Left lobe of liver (tissue), 2 donors: ENCODE measurements at regions not wholly inside any gene's neighbourhood (a gene's known extent, or its start where the extent isn't known, plus 50 kb on each side); places are given as distances from the start of the nearest gene placed in this dataset.

ENCODE experiments used
- ATAC-seq: fragments of 200-7000 bp; cut with Tn5 transposase; one replicate; pipeline ENCODE4 v1.9.1; 2020; ENCODE audit warnings: mild to moderate bottlenecking, moderate library complexity
- DNase-seq: peaks from one replicate; pipeline ENCODE4 v3.0.0-alpha.2; 2020; ENCODE audit warnings: low spot score
- donor health status: DM: no; HTN: no; CAD: no; lungs with moderate emphysema.
- donor health status: DM: no; HTN: yes; CAD: no.

DNA sequence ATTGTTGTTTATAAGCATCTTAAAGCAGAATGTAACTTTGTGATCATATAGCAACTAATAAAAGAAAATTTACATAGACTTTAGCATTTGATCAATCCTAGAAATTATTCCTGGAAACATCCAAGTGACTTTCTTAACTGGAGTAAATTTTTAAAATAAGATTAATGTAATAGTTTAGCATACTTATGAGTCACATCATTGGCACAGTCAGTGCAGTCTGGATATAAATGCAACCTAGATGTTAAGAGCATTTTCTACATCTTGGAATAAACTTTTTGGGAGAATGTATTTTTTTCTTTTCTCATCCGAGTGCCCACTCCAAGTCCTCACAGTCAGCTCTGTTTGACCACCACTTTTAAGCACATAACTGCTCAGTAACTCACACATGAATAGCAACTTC, 324.6 kb upstream of the PLSCR5 start:
- DNase-seq (no peak), ATAC-seq (no peak)

DNA sequence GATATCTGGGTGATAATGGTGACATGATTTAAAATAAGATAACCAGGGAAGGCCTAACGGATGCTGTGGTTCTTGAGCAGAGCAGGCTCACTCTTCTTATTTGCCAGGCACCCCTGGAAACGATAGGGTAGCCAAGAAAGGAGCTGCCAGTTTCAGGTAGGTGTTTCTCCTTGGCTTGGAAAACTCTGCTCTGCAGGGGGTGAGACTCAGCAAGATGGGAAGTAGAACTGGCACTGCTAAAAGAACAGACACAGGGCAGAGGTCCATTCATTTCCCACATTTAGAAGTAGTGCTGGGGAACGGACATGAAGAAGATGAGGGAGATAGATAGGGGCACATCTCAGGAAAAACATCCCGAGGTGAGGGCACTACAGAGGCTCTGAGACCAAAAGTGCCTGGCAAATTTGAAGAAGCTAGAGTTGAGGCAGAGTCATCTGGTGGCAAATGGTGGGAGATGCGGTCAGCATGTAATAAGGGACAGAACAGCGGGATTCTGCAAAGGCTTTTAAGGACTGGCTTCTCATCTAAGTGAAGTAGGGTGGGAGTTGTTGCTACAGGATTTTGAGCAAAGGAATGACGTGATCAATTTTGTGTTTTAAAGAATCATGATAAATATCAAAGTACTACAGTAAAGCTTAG, 323.4 kb upstream of the PLSCR5 start:
- no peak for ATAC-seq
- DNase-seq, result no peak

DNA sequence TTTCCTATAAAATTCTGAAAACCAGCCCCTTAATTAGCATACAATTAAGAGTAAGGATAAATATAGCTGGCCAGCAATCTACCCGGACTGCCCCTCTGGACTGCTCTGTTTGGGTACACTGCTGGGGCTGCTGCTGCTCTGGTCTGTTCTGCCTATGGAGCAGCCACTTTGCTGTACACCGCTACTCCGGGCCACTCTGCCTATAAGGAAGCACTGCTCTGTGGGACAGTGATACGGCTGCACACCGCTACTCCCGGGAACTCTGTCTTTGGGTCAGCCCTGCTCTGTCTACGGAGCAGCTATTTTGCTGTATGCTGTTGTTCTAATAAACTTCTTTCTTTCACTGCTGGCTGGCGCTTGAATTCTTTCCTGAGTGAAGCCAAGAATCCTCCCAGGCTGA, 316.5 kb upstream of the PLSCR5 start:
- DNase-seq, result no peak
- ATAC-seq, result no peak

DNA sequence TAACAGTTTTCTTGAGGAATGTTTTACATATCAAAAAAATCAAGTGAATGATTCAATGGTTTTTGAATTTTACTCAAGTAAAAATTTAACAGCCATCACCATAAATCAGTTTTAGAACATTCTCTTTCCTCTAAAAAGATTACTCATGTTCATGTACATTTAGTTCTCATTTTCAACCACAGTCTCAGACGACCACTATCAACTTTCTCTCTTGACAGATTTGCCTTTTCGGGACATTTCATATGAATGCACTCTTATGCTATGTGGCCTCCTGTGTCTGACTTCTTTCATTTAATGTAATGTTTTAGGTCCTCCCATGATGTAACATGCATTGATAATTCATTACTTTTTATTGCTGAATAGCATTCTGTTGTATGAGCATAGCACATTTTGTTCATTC, 309.3 kb upstream of the PLSCR5 start:
- DNase-seq (no peak), ATAC-seq (no peak)

DNA sequence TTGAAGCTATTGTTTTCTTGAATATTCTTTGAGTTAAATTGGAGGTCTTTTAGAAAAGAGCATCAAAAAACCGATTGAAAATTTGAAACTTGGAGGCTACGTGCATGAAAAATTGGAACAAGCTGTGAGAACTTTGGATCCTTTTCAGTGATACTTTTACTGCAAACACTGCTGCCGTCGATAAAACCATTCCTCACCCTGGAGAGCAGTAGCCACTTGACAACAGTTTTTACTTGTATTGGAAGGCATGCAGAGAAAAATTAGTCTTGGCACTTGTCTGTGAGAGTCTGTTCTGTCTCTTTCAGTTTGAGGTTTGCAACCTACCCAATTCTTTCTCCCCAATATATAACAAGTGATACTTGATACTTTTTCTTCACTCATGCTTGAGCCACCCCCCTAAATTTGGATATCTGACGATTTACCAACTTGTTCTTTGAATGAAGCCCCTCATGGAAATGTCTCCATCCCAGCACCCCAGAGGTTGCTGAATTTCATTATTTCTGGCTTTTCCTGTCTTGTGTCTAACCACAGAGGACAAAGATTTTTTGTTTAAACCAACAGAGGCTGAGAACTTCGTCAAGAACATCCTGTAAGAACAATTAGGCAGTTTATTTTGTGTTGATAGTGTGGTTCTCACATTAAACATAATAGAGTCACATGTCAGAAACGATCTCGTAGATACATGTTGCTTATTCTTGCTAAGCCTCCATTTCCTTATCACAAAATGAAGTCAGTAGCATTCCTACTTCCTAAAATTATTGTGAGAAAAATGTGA, 307.3 kb upstream of the PLSCR5 start:
- ATAC-seq (no peak), DNase-seq (no peak)

DNA sequence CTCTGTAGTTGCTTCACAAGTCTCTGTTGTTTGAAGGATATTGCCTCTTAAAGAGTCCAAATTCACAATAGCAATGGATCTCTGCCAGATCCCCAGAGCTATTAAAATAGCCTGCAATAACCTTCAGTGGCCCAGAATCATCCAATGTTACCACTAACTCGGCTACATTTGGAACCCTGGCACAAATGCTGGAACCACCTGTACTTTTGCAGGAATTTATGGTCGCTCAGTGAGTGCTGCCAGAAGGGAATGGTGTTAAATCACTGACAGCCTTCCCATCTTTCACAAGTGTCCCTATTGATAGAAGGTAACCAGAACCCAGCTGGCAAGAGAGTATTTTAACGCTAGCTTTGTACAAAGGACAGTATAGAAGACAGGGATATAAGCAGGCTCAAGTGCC, 298.8 kb upstream of the PLSCR5 start:
- no peak for ATAC-seq

DNA sequence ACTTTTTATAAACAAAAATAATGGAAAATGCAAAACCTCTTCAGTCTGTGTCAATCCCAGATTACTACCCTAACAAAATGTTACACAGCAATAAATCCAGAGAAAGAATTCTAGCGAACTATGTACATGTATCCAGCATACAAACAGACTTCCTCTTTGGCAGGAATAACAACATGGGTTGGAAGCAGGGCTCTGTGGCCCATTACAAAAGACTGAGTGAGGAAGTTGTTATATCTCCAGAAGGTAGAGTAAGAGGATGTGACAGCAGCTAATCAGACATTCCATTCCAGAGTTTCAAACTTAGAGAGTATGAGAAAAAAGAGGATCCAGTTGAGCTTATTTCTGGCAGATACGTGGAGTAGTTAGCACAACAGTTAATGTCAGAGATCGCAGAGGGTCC, 294.0 kb upstream of the PLSCR5 start:
- no peak for ATAC-seq
- no peak for DNase-seq

More for the DNA sequence above, 298.8 kb upstream of the PLSCR5 start:
- DNase-seq, result no peak

DNA sequence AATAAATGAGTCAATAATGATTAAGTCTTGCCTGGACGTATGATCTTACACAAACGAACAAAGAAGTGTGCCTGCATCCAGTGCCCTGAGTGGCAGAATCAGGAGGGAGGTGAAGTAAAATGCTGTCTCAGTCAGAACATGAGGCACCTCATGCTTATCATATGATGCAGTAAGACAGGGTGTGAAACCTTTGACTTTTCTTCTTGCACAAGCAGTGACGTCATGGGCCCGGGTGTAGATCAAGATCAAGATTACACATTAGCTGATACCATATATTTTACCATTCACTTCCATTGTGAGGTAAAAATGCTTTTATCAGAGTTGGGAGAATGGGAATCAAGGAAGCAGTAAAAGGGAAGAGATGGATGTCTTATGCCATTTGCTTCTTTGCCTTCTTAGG, 291.6 kb upstream of the PLSCR5 start:
- no peak for ATAC-seq

DNA sequence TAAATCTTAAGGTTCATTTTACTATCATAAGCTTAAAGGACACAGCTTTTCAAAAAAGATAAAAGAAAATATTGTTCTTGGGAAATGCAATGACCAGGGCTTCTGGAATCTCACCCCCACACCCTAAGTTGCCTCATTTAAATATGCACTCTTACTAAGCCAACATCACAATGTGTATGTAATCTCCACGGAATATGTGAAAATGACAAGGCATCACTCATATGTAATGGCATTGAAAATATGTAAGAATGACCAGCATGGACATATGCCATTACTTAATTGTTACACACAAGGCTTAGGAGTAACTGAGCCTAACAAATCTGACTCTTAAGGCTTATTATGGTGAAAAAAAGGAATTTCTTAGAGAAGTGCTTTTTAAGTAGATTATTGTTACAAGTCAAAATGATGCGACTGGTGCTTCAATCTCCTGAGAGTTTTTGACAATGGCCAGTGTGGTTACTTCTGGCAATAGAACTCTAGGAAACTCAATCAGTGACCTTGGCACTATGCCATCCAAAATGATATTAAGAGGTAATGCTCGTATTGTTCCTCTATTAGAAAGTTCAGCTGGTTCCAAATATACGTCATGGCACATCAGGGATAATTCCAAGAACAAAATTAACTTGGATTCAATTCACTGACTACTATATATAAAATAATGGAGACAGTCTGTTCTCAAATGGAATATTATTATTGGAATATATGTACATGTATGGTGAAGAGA, 290.0 kb upstream of the PLSCR5 start:
- ATAC-seq, result no peak

More for the DNA sequence above, 291.6 kb upstream of the PLSCR5 start:
- no peak for DNase-seq

DNA sequence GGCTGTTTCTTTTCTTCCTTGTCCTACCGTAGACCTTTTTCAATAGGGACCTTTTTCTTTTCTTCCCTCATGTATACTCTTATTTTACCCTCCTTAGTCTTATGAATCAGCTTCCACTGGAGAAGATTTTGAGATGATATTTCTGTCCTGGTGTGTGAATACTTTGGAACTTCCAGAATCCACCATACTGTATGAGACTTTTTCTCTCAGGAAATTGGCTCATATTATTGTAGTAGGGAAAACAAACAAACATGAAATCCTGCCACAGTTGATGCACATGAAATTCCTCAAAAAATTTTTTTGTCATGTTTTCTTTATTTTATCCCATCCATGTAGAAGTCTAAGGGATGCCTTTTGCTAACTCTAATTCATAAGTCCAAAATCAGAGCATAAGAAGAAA, 289.3 kb upstream of the PLSCR5 start:
- ATAC-seq, result no peak
- DNase-seq, result no peak

More for the DNA sequence above, 290.0 kb upstream of the PLSCR5 start:
- no peak for DNase-seq

DNA sequence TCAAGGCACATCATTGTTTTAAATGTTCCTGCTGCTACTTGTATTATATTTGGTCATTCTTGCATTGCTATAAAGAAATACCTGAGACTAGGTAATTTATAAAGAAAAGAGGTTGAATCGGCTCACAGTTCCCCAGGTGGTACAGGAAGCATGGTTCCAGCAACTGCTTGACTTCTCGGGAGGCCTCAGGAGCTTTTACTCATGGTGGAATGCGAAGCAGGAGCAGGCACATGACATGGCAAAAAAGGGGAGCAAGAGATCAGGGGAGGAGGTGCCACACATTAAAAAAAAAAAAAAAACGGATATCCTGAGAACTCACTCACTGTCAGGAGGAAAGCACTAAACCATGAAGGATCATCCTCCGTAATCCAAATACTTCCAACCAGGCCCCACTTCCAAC, 286.9 kb upstream of the PLSCR5 start:
- DNase-seq (no peak), ATAC-seq (no peak)

DNA sequence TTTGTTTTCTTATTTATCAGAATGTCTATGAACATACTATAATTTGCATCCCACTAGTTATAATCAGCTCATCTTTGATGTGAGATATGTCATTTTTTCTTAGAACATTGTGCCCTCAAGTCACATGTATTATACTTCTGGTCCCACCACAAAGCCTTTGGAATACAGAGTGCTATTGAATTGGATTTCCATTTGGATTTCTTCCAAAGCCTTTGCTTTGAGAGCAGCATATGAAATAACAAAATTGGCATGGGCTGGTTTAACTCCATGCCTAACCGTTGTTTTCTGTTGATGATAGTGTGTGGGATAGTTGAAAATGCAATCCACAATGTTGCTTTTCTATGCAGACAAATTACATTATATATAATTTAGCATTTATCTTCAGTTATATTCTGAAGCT, 284.5 kb upstream of the PLSCR5 start:
- no peak for DNase-seq
- ATAC-seq, result no peak

DNA sequence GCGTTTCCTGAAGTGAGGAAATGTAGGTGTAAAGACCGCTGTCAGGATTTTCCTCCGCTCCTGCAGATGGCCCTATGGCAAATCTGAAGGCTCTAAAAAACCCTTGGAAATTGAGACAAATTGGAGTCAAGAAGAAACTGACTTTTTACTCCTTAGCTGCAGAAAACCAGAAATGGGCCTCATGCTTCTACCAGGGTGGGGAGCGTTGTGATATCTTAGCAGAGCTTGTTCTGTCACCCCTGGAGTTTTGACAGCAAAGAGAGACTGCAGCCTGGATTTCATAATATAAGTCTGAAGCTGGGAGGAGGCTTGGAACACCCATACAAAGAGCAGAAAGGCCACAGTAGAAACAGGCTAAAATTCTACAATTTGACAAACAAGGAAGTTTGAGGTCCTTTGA, 283.0 kb upstream of the PLSCR5 start:
- ATAC-seq (no peak), DNase-seq (no peak)

DNA sequence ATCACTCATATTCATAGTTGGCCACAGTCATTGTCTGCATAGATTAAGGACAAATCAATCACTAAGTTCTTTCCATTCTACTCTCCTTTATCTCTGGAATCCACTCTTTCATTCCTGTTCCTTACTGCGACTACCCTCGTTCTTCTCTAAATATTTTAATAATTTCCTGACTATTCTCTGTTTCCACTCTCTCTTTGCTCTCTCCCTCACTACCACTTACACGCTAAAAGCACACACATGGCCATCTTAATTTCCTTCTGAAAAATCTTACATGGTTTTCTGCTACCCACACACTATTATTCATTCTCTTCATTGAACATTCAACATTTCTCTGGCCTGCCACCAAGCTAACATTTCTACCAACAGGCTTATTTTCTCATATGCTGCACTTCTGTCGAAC, 279.6 kb upstream of the PLSCR5 start:
- ATAC-seq (no peak), DNase-seq (no peak)

DNA sequence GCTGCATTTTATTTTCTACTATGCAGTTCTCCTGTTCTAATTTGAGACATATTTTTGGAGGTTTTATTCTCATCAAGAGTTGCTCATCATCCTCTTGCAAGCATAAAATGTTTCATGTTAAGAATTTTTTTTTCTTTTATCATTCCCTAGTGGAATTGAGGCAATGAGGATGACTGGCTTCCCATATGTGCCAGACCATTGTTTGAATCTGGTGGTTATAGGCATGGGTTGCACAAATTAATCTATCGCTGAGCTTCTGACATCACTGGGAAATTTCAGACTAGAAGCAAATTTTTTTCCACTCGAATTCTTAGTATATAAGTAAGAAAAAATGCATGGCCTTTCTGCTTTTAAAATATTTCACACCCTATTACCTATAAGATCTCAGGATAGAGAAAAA, 279.1 kb upstream of the PLSCR5 start:
- ATAC-seq (no peak), DNase-seq (no peak)

DNA sequence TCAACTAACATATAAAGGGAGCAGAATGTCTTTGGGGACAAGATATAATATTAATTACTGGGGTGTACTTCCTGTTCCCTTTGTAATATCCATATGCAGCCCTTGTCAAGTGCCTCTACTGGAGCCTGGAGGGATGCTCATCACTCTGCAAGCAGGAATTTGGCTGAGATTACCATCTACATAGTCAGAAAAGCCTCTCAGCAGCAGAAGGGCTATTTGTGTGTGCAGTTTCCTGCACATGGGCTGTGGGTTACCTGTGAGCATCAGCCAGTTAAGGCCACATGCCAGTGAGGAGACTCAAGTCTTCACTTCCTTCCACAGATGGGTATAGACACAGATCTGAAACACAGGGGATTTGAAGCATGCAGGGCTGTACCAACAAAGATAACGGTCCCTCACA, 278.1 kb upstream of the PLSCR5 start:
- DNase-seq (no peak), ATAC-seq (no peak)

DNA sequence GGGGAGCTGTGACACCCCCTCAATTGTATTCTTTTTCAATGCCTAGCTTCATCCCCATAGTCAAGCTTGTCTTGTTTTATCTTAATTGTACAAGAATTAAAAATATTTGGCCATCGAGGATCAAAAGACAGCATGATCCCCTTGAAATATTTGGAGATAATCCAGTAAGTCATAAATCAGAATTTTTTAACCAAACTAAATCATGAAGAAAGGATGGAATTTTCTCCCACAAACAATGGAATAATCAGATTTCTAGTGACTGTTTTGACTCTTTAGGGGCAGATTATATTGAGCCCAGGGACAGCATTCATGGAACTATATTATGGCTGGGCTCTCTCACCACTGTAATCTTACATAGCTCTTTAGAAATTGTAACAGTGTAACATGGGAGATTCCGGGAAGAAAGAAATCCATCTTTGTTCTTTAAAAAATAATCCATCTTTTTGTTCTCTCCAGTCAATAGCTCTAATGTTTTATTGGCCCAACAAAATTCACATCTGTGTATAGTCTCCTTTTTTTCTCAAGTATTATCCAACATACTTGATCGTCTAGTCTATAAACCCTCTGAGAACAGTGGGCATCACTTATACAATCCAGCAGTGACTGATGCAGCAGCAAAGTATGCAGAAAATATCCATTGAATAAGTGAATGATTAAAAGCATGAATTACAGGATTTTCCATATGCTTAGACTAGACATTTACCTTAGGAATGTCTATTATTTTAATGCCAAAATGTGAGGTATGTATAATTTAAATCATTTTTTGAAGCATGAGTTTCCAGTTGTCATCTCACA, 277.0 kb upstream of the PLSCR5 start:
- ATAC-seq (no peak), DNase-seq (no peak)

DNA sequence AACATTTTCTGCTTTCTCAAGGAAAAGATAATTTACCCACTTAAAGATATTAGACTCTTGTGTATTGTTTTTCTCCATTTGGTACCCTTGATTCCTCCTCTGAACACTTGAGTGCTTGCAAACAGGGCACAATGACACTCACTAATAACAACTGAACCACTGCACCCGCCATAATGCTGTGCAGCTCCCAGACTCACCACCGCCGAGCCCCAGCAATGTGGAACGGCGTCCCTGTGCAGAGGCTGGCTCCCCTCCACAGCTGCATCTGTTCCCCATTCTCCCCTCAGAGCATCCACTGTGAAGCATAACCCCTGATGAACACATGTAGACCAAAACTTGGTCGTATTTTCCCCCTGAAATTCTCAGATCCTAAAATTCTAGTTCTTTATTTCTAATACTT, 276.2 kb upstream of the PLSCR5 start:
- DNase-seq, result no peak
- ATAC-seq, result no peak

DNA sequence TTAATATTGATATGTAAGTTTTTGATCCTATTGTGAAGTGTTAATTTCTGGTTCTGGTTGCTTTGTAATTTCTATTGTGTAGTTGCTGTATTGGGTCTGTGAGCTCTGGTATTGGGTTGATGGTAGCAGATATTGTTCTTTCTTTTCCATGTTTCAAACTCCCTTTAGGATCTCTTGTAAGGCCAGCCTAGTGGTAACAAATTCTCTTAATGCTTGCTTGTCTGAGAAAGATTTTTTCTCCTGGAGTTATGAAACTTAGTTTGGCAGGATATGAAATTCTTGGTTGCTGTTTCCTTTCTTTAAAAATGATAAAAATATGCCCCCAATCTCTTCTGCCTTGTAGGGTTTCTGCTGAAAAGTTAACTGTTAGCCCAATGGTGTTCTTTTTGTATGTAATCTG, 268.6 kb upstream of the PLSCR5 start:
- DNase-seq (no peak), ATAC-seq (no peak)

DNA sequence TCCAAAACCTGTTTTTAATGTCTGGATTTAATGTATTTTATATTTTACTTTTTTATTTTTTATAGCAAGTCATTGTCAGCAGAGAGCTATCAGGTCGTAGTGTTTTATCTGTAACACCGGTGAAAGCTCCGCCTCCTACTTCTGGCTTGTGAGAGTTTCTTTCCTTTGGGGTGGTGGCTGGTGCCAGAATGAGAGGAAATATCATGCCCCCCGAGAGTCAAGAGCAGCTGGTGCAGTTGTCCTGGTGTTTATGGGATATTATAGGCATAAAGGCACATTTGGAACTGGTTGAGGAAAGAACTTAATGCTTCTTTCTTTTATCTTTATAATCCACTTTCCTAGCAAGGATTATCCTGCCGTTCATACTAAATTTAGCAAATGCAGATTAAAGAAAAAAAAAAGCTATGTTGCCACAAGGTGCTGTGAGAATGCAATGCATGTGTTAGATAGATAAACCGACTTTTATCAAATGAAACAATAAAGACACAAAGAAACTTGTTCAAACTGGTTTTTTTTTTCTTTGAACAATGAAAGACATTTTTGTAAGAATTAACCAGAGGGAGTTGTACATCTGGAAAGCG, 260.1 kb upstream of the PLSCR5 start:
- no peak for DNase-seq
- no peak for ATAC-seq

DNA sequence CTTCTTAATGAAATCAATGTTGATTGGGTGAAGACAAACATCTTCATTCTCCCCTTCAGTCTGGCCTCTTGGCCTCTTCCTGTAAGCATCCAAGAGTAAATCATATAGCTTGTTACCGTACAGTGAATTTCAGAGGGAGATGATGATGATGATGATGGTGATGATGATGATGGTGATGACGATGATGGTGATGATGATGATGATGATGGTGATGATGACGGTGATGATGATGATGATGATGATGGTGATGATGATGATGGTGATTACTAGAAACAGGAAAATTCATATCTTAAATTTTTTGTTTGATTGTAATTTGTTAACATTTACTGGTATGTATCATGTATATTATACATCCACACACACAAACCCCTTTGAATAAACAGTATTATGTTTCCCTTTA, 256.1 kb upstream of the PLSCR5 start:
- DNase-seq, result no peak
- no peak for ATAC-seq
